Suprapubic skin (tissue), 4 donors: ENCODE measurements at regions not wholly inside any gene's neighbourhood (a gene's known extent, or its start where the extent isn't known, plus 50 kb on each side); places are given as distances from the start of the nearest gene placed in this dataset.

Experiments used
- DNase-seq, 2 donors: peaks; one replicate each; pipeline ENCODE4 v3.0.0-alpha.2; 2019; ENCODE audit warnings: low spot score in 2 of 2
- H3K27ac ChIP-seq: fragments of 200-600 bp; sonication (generic); one replicate; pipeline ENCODE4 v1.5.1; 2019
- H3K27me3 ChIP-seq: fragments of 200-600 bp; sonication (generic); one replicate; pipeline ENCODE4 v1.5.1; 2019
- H3K36me3 ChIP-seq: fragments of 200-600 bp; sonication (generic); one replicate; pipeline ENCODE4 v1.5.1; 2019
- H3K4me1 ChIP-seq: fragments of 200-600 bp; sonication (generic); one replicate; pipeline ENCODE4 v1.5.1; 2019
- H3K4me3 ChIP-seq: fragments of 200-600 bp; sonication (generic); one replicate; pipeline ENCODE4 v1.5.1; 2019; ENCODE audit warnings: mild to moderate bottlenecking
- H3K9me3 ChIP-seq: fragments of 200-600 bp; sonication (generic); one replicate; pipeline ENCODE4 v1.5.1; 2019
- EP300 ChIP-seq: sonication (generic); formaldehyde crosslinking; IDR thresholded peaks from one replicate; pipeline ENCODE4 v1.6.1; 2017; ENCODE audit warnings: antibody characterized with exemption
- POLR2A ChIP-seq, 2 donors: fragments of 450-650 bp; IDR thresholded peaks; one replicate each; pipeline ENCODE4 v1.6.1; 2017; ENCODE audit warnings: antibody characterized with exemption in 2 of 2, mild to moderate bottlenecking in 2 of 2, moderate library complexity in 2 of 2
- POLR2AphosphoS5 ChIP-seq, 3 donors: sonication (generic); formaldehyde crosslinking; IDR thresholded peaks; one replicate each; pipeline ENCODE4 v1.6.1; 2017; ENCODE audit warnings: antibody characterized with exemption in 3 of 3
- WGBS: methylation state at CpG from one replicate; pipeline ENCODE4 v1.1.5; 2018; 5-methylcytosine and 5-hydroxymethylcytosine counted together
- TF ChIP-seq, protein P1 (sequence below), 2 donors: fragments of 200-600 bp in 1 of 2; fragments of 450-650 bp in 1 of 2; sonication (generic) in 1 of 2; IDR thresholded peaks; one replicate each; pipeline ENCODE4 v1.5.1; 2016 to 2019; ENCODE audit warnings: antibody characterized with exemption in 2 of 2, mild to moderate bottlenecking in 1 of 2, moderate library complexity in 1 of 2

DNA sequence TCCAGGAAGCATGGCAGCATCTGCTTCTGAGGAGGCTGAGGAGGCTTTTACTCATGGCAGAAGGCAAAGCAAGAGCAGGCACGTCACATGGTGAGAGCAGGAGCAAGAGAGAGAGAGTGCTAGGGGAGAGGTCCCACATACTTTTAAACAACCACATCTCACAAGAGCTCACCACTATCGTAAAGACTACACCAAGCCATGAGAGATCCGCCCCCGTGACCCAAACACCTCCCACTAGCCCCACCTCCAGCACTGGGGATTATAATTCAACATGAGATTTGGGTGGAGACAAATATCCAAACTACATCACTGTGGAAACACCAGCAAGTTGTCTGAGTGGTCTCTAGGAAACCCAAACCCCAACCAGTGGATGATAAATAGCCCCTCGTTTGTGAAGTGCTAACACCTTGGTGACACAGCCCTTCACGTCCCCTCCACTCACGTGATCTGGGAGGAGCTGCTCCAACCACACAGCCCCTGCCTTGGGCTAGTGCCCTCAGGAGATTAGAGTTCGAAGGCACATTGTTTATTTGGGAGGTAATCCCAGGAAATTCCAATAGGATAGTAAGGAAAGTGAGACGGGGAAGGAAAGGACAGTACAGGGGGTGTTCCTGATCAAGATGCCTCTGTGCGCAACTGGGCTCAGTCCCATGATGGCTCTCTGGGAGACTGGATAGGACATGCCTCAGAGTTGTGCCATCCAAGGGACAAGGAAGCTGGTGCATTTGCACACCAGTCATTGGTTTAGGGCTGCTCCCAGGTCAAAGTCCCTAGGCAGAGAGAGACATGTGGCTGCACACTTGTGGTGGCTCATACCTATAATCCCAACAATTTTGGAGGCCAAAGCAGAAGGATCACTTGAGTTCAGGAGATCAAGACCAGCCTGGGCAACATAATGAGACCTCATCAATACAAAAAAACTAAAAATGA is 80.6 kb upstream of the CTNNB1 start:
- no peaks in the 10 kb centered on the region for H3K9me3 ChIP-seq
- peaks cover 16% of the 10 kb centered on the region for H3K4me1 ChIP-seq
- DNase-seq: no peak
- WGBS: 79% methylated on average over 10 of the region's 10 CpGs
- TF ChIP-seq POLR2A (IDR thresholded peaks at IDR 0.05) (no peak), EP300 (no peak), POLR2AphosphoS5 (IDR thresholded peaks at IDR 0.05) (no peak)
- TF ChIP-seq, protein P1, sequence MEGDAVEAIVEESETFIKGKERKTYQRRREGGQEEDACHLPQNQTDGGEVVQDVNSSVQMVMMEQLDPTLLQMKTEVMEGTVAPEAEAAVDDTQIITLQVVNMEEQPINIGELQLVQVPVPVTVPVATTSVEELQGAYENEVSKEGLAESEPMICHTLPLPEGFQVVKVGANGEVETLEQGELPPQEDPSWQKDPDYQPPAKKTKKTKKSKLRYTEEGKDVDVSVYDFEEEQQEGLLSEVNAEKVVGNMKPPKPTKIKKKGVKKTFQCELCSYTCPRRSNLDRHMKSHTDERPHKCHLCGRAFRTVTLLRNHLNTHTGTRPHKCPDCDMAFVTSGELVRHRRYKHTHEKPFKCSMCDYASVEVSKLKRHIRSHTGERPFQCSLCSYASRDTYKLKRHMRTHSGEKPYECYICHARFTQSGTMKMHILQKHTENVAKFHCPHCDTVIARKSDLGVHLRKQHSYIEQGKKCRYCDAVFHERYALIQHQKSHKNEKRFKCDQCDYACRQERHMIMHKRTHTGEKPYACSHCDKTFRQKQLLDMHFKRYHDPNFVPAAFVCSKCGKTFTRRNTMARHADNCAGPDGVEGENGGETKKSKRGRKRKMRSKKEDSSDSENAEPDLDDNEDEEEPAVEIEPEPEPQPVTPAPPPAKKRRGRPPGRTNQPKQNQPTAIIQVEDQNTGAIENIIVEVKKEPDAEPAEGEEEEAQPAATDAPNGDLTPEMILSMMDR (IDR thresholded peaks at IDR 0.05): no peak
- H3K27ac ChIP-seq: no peak overlapping the region
- H3K4me3 ChIP-seq: no peak overlapping the region
- no peaks in the 10 kb centered on the region for H3K36me3 ChIP-seq
- no peaks in the 10 kb centered on the region for H3K27me3 ChIP-seq

DNA sequence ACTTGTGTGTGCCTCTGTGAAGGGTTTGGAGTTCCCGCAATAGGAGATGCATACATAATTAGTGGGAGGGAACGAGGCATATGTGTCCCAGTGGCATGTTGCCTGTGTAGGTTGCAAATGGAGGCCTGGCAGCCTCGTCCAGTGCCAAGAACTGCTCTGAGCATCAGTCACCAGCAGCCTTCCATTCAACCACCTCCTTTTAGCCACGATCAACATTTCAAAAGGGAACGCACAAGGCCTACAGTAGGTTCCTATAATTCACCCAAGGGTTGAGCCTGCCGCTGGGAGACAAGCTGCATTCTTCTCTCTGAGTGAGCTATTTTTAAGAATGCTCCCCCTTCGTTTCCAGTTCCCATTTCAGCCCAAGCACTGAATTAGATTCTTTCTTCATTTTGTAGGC is 78.8 kb upstream of the CTNNB1 start:
- Histone ChIP-seq H3K27me3 (no peaks in the 10 kb centered on the region), H3K9me3 (peaks cover 2% of the 10 kb centered on the region), H3K4me3 (no peak overlapping the region), H3K4me1 (peaks cover 16% of the 10 kb centered on the region), H3K27ac (no peak overlapping the region), H3K36me3 (no peaks in the 10 kb centered on the region)
- TF ChIP-seq, protein P1 (IDR thresholded peaks at IDR 0.05): no peak
- TF ChIP-seq POLR2A (IDR thresholded peaks at IDR 0.05) (no peak), EP300 (no peak), POLR2AphosphoS5 (IDR thresholded peaks at IDR 0.05) (no peak)
- DNase-seq: no peak
- WGBS: 57% methylated on average over 7 of the region's 7 CpGs

DNA sequence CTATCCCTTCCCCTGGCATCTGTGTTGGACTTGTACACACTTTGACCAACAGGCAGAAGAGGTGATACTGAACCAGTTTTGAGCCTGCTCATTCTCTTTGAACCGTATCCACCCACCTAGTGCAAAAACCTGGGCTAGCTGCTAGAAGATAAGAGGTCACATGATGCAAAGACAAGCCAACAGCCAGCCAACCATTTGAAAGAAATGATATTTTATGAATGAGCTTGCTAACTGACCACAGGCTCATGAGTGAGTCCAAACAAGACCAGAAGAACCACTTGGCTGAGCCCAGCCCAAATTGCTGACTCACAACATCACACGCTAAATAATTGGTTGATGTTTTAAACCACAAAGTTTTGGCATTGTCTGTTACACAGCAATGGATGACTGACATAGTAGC is 74.0 kb upstream of the CTNNB1 start:
- Histone ChIP-seq H3K4me3 (no peak overlapping the region), H3K9me3 (peaks cover 7% of the 10 kb centered on the region), H3K27ac (no peak overlapping the region), H3K27me3 (no peaks in the 10 kb centered on the region), H3K36me3 (no peaks in the 10 kb centered on the region), H3K4me1 (no peaks in the 10 kb centered on the region)
- TF ChIP-seq POLR2AphosphoS5 (IDR thresholded peaks at IDR 0.05) (no peak), POLR2A (IDR thresholded peaks at IDR 0.05) (no peak), EP300 (no peak)
- TF ChIP-seq, protein P1 (IDR thresholded peaks at IDR 0.05): no peak
- WGBS: 89% methylated on average over 2 of the region's 2 CpGs
- DNase-seq: peak in 1 of 2 donors; percentile 13

DNA sequence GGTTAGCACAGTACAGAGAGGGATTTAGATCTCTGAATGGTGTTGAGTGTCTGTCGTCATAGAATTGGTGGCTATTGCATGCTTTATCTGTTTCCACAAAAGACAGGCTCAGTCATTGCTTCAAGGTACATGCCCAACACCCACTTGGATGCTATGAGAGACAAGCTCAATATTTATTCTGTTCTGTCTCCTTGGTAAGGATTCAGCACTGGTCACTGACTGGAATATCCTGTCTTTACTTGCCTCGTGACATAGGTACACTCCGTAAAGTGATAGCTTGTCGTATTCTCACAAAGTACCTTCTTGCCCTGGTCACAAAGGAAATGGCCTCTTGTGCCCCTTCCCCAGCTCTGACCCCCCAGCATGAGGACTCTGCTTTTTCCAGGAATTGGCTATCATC is 72.8 kb upstream of the CTNNB1 start:
- no peak for DNase-seq
- Histone ChIP-seq H3K27me3 (no peaks in the 10 kb centered on the region), H3K9me3 (peaks cover 7% of the 10 kb centered on the region), H3K27ac (no peak overlapping the region), H3K4me3 (no peak overlapping the region), H3K36me3 (no peaks in the 10 kb centered on the region), H3K4me1 (no peaks in the 10 kb centered on the region)
- TF ChIP-seq EP300: no peak
- no peak for TF ChIP-seq POLR2A (IDR thresholded peaks at IDR 0.05)
- TF ChIP-seq POLR2AphosphoS5 (IDR thresholded peaks at IDR 0.05): no peak
- TF ChIP-seq, protein P1 (IDR thresholded peaks at IDR 0.05): no peak
- 96% methylated on average over 4 of the region's 4 CpGs for WGBS

DNA sequence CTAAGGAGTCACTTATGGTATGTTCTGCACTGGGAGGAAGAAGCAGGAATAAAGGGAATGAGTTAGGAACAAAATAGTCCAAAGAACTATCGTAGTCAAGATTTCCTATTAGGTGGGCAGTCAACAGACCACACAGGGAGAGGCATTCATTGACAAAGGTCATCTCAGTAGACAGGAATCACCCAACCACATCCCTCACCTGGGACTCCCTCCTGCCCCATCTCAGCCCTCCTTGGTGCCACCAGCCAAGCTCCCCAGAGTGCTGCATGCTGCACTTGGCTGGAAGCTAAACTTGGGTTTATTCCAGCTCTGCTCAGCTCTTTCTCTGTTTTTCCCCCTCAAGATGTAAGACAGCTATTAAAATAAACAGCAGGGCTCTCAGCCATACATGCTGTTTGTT is 72.3 kb upstream of the CTNNB1 start:
- Histone ChIP-seq H3K9me3 (peaks cover 7% of the 10 kb centered on the region), H3K4me3 (no peak overlapping the region), H3K27me3 (no peaks in the 10 kb centered on the region), H3K36me3 (no peaks in the 10 kb centered on the region), H3K4me1 (no peaks in the 10 kb centered on the region), H3K27ac (no peak overlapping the region)
- 95% methylated on average over 1 of the region's 1 CpG for WGBS
- TF ChIP-seq POLR2AphosphoS5 (IDR thresholded peaks at IDR 0.05): no peak
- TF ChIP-seq, protein P1 (IDR thresholded peaks at IDR 0.05): no peak
- TF ChIP-seq EP300: no peak
- DNase-seq: peak in 1 of 2 donors; percentile 12
